SK-N-MC (cell line): ENCODE measurements at regions not wholly inside any gene's neighbourhood (a gene's known extent, or its start where the extent isn't known, plus 50 kb on each side); places are given as distances from the start of the nearest gene placed in this dataset.

Experiments
- EZH2 ChIP-seq: fragments of 200-600 bp; sonication (generic); IDR thresholded peaks from one replicate; pipeline ENCODE4 v1.6.1; 2017; ENCODE audit warnings: antibody characterized with exemption
- POLR2AphosphoS5 ChIP-seq: IDR thresholded peaks from 2 replicates; pipeline ENCODE4 v1.6.1; 2012; ENCODE audit warnings: mild to moderate bottlenecking, low read depth, low read length, borderline replicate concordance

GRCh38 chr20:40087496-40087895 lies 601.5 kb downstream of the MAFB start:
- no peak for TF ChIP-seq POLR2AphosphoS5
- no peak for TF ChIP-seq EZH2
